ENCODE measurements at regions not wholly inside any gene's neighbourhood (a gene's known extent, or its start where the extent isn't known, plus 50 kb on each side); places are given as distances from the start of the nearest gene placed in this dataset.

- TF ChIP-seq CTCF (IDR thresholded peaks at IDR 0.05; ENCODE audit: borderline replicate concordance, extremely low read depth, insufficient read depth), result no peak
- no peak for FAIRE-seq
- no peaks in the 10 kb centered on the region for H3K36me3 ChIP-seq (ENCODE audit: control insufficient read depth in 2 of 3, insufficient read depth in 3 of 3, low read length in 3 of 3)
- H3K27me3 ChIP-seq (ENCODE audit: control insufficient read depth, insufficient read depth, low read length), result no peaks in the 10 kb centered on the region
- H3K9ac ChIP-seq (ENCODE audit: low read length in 3 of 3), result no peak overlapping the region
- intact Hi-C loops (cut with DNase I), result no loop called here
- no peaks in the 10 kb centered on the region for H3K4me1 ChIP-seq (ENCODE audit: control insufficient read depth in 2 of 3, insufficient read depth in 2 of 3, low read depth in 1 of 3, low read length in 3 of 3)
- H3K4me3 ChIP-seq (ENCODE audit: low read length in 3 of 3), result no peak overlapping the region
- DNase-seq, result no peak
- no peak overlapping the region for H3K27ac ChIP-seq (ENCODE audit: low read depth in 2 of 2, low read length in 2 of 2)
- no peaks in the 10 kb centered on the region for H3K9me3 ChIP-seq (ENCODE audit: control insufficient read depth in 2 of 3, insufficient read depth in 1 of 3, low read length in 3 of 3)
Measured at GRCh38 chrX:6924443-6925077, 223.0 kb upstream of the STS start.

GRCh38 chrX:6917666-6918065 is 229.8 kb upstream of the STS start:
- no peak overlapping the region for H3K9ac ChIP-seq (ENCODE audit: low read length in 3 of 3)
- no peaks in the 10 kb centered on the region for H3K27me3 ChIP-seq (ENCODE audit: control insufficient read depth, insufficient read depth, low read length)
- no peak overlapping the region for H3K27ac ChIP-seq (ENCODE audit: low read depth in 2 of 2, low read length in 2 of 2)
- H3K4me3 ChIP-seq (ENCODE audit: low read length in 3 of 3), result no peak overlapping the region
- H3K36me3 ChIP-seq (ENCODE audit: control insufficient read depth in 2 of 3, insufficient read depth in 3 of 3, low read length in 3 of 3), result no peaks in the 10 kb centered on the region
- no peak for TF ChIP-seq CTCF (IDR thresholded peaks at IDR 0.05; ENCODE audit: borderline replicate concordance, extremely low read depth, insufficient read depth)
- no peak for FAIRE-seq
- no peaks in the 10 kb centered on the region for H3K9me3 ChIP-seq (ENCODE audit: control insufficient read depth in 2 of 3, insufficient read depth in 1 of 3, low read length in 3 of 3)
- DNase-seq, result no peak
- intact Hi-C loops (cut with DNase I), result no loop called here
- no peaks in the 10 kb centered on the region for H3K4me1 ChIP-seq (ENCODE audit: control insufficient read depth in 2 of 3, insufficient read depth in 2 of 3, low read depth in 1 of 3, low read length in 3 of 3)

GRCh38 chrX:6910218-6910617 is 237.3 kb upstream of the STS start:
- TF ChIP-seq CTCF (IDR thresholded peaks at IDR 0.05; ENCODE audit: borderline replicate concordance, extremely low read depth, insufficient read depth), result no peak
- H3K4me3 ChIP-seq (ENCODE audit: low read length in 3 of 3), result no peak overlapping the region
- H3K27me3 ChIP-seq (ENCODE audit: control insufficient read depth, insufficient read depth, low read length), result peaks cover 3% of the 10 kb centered on the region
- no peaks in the 10 kb centered on the region for H3K36me3 ChIP-seq (ENCODE audit: control insufficient read depth in 2 of 3, insufficient read depth in 3 of 3, low read length in 3 of 3)
- DNase-seq (no peak), FAIRE-seq (no peak)
- H3K4me1 ChIP-seq (ENCODE audit: control insufficient read depth in 2 of 3, insufficient read depth in 2 of 3, low read depth in 1 of 3, low read length in 3 of 3), result no peaks in the 10 kb centered on the region
- H3K27ac ChIP-seq (ENCODE audit: low read depth in 2 of 2, low read length in 2 of 2), result no peak overlapping the region
- H3K9ac ChIP-seq (ENCODE audit: low read length in 3 of 3), result no peak overlapping the region
- H3K9me3 ChIP-seq (ENCODE audit: control insufficient read depth in 2 of 3, insufficient read depth in 1 of 3, low read length in 3 of 3), result no peaks in the 10 kb centered on the region
- intact Hi-C loops (cut with DNase I), result no loop called here

- FAIRE-seq, result no peak
- H3K4me1 ChIP-seq (ENCODE audit: control insufficient read depth in 2 of 3, insufficient read depth in 2 of 3, low read depth in 1 of 3, low read length in 3 of 3), result no peaks in the 10 kb centered on the region
- TF ChIP-seq CTCF (IDR thresholded peaks at IDR 0.05; ENCODE audit: borderline replicate concordance, extremely low read depth, insufficient read depth), result no peak
- DNase-seq, result no peak
- H3K4me3 ChIP-seq (ENCODE audit: low read length in 3 of 3), result no peak overlapping the region
- H3K36me3 ChIP-seq (ENCODE audit: control insufficient read depth in 2 of 3, insufficient read depth in 3 of 3, low read length in 3 of 3), result no peaks in the 10 kb centered on the region
- H3K9ac ChIP-seq (ENCODE audit: low read length in 3 of 3), result no peak overlapping the region
- peaks cover 3% of the 10 kb centered on the region for H3K27me3 ChIP-seq (ENCODE audit: control insufficient read depth, insufficient read depth, low read length)
- H3K9me3 ChIP-seq (ENCODE audit: control insufficient read depth in 2 of 3, insufficient read depth in 1 of 3, low read length in 3 of 3), result no peaks in the 10 kb centered on the region
- intact Hi-C loops (cut with DNase I), result no loop called here
- no peak overlapping the region for H3K27ac ChIP-seq (ENCODE audit: low read depth in 2 of 2, low read length in 2 of 2)
Measured at GRCh38 chrX:6909396-6909795, 238.1 kb upstream of the STS start.

Measured in kidney (tissue), 13 donors.